Fibroblast of skin of scalp (primary cell): ENCODE measurements at regions not wholly inside any gene's neighbourhood (a gene's known extent, or its start where the extent isn't known, plus 50 kb on each side); places are given as distances from the start of the nearest gene placed in this dataset.

ENCODE experiments used
- DNase-seq: peaks from one replicate; pipeline ENCODE4 v3.0.0-alpha.2; 2013

DNA sequence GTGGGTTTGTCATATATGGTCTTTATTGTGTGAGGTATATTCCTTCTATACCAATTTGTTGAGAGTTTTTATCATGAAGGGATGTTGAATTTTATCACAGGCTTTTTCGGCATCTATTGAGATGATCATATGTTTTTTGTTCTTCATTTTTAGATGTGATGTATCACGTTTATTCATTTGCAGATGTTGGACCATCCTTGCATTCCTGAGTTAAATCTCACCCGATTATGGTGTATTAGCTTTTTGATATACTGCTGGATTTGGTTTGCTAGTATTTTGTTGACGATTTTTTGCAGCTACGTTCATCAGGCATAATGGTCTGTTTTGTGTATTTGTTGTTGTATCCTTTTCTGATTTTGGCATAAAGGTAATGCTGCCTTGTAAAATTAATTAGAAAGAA is 311.0 kb downstream of the PTEN start:
- no peak for DNase-seq

GRCh38 chr10:88178758-88179157 is 315.3 kb downstream of the PTEN start:
- no peak for DNase-seq

DNA sequence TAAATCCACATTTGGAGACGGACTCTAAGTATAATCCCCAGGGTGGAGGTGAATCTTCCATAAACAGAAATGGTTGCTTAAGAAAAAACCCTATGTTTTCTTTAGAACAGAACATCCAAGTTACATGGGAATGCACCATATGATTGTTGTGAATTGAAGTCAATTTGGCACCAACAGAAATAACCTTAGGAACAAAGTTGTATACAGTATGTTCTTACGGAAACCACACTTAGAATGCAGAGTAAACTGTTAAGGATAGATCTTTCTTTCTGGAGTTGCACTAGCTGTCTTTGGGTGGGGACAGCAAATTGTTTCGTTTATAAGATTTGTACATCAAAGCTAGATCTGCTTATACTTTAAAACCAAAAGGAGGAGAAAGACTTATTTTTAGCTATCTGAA is 316.4 kb downstream of the PTEN start:
- no peak for DNase-seq

GRCh38 chr10:88181902-88182600 is 318.6 kb downstream of the PTEN start:
- DNase-seq: no peak

GRCh38 chr10:88182601-88182930 is 319.1 kb downstream of the PTEN start:
- DNase-seq: no peak

- no peak for DNase-seq
Observed at GRCh38 chr10:88184543-88185297, 321.3 kb downstream of the PTEN start.

- DNase-seq: no peak
Observed at GRCh38 chr10:88185830-88186229, 322.4 kb downstream of the PTEN start.

DNA sequence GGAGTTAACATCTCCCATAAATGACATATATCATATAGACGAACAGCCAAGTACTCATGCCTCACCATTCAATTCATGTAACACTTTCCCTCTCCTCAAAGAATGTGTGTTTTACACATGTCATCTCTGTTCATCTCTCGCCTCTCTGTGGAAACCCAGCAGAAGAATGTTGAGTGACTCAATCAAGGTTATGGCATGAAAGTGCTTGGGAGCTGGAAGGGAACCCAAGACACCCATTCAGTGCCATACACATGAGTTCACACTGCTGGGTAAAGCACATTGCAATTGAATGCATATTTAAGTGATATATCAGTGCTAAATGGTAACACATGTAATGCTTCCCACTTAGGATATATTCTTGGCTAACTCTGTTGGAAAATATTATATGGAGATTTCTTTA is 322.9 kb downstream of the PTEN start:
- DNase-seq: peak; percentile 97

DNA sequence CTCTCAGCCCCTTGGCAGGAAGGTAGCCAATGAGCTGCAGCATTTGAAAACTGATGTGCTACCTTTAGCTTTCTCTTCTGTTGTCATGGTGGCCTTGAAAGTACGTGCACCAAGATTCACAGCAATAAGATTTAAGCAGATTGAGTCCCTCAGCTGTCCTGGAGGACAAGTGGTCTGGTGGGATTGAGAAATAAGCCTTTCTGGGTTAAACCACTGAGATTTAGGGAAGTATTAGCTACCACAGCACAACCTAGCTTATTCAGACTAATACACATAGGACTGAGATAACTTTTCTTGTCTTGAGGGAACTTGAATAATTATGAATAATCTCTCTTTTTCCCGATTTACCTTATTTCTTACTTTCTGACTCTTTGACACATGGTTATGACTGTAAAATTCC is 324.0 kb downstream of the PTEN start:
- DNase-seq: no peak

DNA sequence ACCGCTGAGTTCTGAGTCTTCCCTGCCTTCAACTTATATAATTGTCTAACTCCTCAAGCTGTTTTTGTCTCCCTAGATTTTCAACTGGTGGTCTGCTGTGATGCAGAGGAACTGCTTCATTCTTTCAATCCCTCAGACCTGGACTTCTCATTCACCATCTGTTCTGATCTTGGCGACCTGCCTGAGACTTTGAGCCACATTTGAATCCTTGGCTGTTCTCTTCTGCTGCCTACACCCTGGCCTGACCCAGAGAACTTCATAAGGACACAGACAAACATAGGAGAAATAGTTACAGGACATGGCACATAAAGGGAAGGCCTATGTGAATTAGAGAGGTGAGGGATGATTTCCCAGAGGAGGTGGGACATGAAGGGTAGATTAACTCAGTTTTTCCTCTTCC is 326.7 kb downstream of the PTEN start:
- DNase-seq: no peak

GRCh38 chr10:88190540-88191235 is 327.3 kb downstream of the PTEN start:
- DNase-seq: no peak

GRCh38 chr10:88193018-88193417 is 329.6 kb downstream of the PTEN start:
- DNase-seq: no peak

DNA sequence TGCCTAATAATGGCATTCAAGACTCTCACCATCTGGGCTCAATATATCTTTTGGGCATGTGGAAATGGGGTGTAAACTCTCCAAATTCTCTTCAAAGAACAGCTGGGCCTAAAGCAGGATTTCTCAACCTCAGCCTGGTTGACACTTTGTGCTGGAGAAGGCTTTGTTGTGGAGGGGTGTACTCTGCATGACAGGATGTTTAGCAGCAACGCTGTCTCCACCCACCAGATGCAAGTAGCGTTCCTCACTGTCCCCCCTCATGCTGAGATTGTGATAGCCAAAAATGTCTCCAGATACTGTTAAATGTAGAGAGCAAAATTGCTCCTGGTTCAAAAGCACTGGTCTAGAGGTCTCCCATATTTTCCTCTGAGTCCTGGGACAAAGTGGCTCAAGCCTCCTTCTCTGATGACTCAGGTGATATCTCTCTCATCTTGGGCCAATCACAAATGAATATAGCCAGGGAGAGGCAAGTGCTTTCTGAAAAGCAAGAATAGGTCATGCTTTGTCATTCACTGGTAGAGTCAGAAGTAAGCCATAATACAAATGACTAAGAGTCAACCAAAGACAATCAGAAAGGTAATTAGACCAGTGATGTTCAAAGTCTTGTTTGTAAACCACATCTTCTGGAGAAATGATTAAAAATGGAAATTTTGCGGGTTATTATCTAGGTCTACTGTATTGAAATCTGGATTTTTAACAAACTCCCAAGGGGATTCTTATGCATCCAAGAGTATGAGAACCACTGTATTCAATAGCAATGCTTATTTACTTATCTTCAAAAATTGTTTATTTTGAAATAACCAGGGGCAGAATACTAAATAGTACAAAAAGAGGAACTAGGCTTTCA is 330.8 kb downstream of the PTEN start:
- DNase-seq: no peak

DNA sequence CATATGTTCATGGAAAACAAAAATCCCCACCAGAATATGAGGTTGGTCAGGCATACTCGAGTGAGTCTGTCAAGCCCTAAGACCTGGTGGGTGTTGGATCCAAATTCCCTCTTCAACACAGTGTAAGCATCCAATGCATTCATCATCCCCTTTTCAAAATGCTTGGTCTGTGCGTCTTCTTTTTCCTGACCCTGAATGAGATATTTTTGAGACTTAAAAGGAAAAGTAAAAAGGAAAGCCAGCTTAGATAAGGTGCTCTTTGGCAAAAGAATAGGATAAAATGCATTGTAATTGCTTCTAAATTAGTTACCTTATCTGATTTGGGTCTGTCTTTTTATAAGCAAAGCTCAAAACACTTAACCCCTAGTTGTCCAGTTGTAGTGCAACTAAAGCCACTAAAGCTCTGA is 331.5 kb downstream of the PTEN start:
- peak; percentile 26 for DNase-seq

DNA sequence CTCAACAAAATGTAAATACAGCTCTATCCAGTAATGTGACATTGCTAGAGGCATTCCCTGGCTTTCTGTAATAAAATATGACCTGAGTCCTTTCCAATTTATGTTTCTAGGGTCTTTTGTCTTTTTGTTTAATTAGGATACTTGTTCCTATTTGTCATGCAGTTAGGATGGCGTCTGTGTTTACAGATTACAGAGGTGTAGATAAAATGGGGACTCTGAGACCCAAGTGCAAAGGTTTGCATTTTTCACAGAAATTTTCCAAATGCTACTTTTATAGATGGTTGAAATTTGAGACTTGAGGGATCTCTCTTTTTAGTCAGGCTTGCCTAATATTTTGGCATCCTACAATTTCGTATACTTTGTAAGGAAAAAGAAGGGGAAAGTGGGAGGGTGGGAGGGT is 332.4 kb downstream of the PTEN start:
- DNase-seq: no peak

GRCh38 chr10:88196291-88196690 is 332.9 kb downstream of the PTEN start:
- DNase-seq: no peak

DNA sequence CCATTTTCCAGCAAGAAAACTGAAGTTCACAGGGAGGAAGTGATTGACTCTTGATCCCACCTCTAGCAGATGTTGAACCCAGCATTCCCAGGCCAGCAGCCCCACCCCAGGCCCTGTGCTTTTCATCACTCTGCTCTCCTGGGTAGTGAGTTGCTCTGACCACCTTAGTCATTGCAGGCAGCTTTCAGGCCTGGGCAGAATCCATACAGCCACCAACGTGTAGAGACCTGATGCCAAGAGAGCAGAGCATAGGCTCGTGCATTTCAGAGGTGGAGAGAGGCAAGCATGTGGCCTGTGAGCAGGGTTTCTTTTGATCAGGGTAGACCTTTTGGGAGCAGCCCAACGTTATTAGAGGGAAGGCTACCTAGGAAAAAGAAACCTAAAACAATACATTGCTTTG is 334.6 kb downstream of the PTEN start:
- no peak for DNase-seq

- no peak for DNase-seq
Observed at GRCh38 chr10:88200312-88201032, 337.0 kb downstream of the PTEN start.

GRCh38 chr10:88205842-88206446 is 342.5 kb downstream of the PTEN start:
- DNase-seq: no peak

- DNase-seq: no peak
Observed at GRCh38 chr10:88207121-88207546, 343.7 kb downstream of the PTEN start.

- DNase-seq: no peak
Observed at GRCh38 chr10:88209231-88209630, 345.8 kb downstream of the PTEN start.
